MCF 10A (cell line): ENCODE measurements at regions not wholly inside any gene's neighbourhood (a gene's known extent, or its start where the extent isn't known, plus 50 kb on each side); places are given as distances from the start of the nearest gene placed in this dataset.
A peak's percentile ranks its signal among the peaks of the same experiment; 100 is the strongest.

Experiments
- BruUV-seq: library from RNA; stranded (reverse); fragments of 400-500 nt; replicated peaks from 2 replicates; lab custom pipeline; 2021; lab: Mats Ljungman, UMichigan
- CTCF ChIA-PET: fragments of 300-600 bp; sonication (Branson Sonifier 250); formaldehyde crosslinking; extraction: SDS; loops from one replicate; lab custom pipeline; 2021; ENCODE audit warnings: antibody characterized with exemption, inconsistent platforms; lab: Yijun Ruan, JAX
- POLR2A ChIA-PET: fragments of 300-600, 350-650 bp; sonication (Branson Sonifier 250); formaldehyde crosslinking; extraction: SDS; loops from one replicate; lab custom pipeline; 2020; ENCODE audit warnings: antibody characterized with exemption, inconsistent platforms; lab: Yijun Ruan, JAX
- DNase-seq: peaks from one replicate; pipeline ENCODE4 v3.0.0-alpha.2; 2018; ENCODE audit not compliant: unreplicated experiment
- H3K27ac Mint-ChIP-seq: one replicate; pipeline ENCODE4 v1.8.0; 2022; ENCODE audit warnings: mild to moderate bottlenecking, low read depth, mixed read lengths; ENCODE audit not compliant: unreplicated experiment
- H3K27me3 Mint-ChIP-seq: one replicate; pipeline ENCODE4 v1.8.0; 2022; ENCODE audit warnings: mixed read lengths; ENCODE audit not compliant: insufficient read depth, unreplicated experiment
- H3K36me3 Mint-ChIP-seq: one replicate; pipeline ENCODE4 v1.8.0; 2022; ENCODE audit warnings: mild to moderate bottlenecking, moderate library complexity, mixed read lengths; ENCODE audit not compliant: insufficient read depth, unreplicated experiment
- H3K4me1 Mint-ChIP-seq: one replicate; pipeline ENCODE4 v1.8.0; 2022; ENCODE audit warnings: mixed read lengths; ENCODE audit not compliant: insufficient read depth, unreplicated experiment
- H3K4me3 Mint-ChIP-seq: one replicate; pipeline ENCODE4 v1.8.0; 2022; ENCODE audit warnings: mild to moderate bottlenecking, moderate library complexity, mixed read lengths; ENCODE audit not compliant: unreplicated experiment
- H3K9me3 Mint-ChIP-seq: one replicate; pipeline ENCODE4 v1.8.0; 2022; ENCODE audit warnings: mixed read lengths; ENCODE audit not compliant: unreplicated experiment
- CTCF ChIP-seq: fragments of 200-600 bp; IDR thresholded peaks from one replicate; pipeline ENCODE4 v1.8.0; 2022; ENCODE audit warnings: antibody characterized with exemption, mild to moderate bottlenecking; ENCODE audit not compliant: unreplicated experiment
- intact Hi-C: fragments of 100-400 bp; cut with micrococcal nuclease; formaldehyde crosslinking; loops from 2 replicates; pipeline ENCODE4 v1.14.1; 2022

GRCh38 chr3:43854283-43854682, 163.5 kb downstream of the ABHD5 start:
- Mint-ChIP-seq H3K9me3 (no peaks in the 10 kb centered on the region), H3K27ac (no peak overlapping the region), H3K27me3 (peaks cover 11% of the 10 kb centered on the region), H3K4me1 (peaks cover 22% of the 10 kb centered on the region), H3K4me3 (no peak overlapping the region), H3K36me3 (peaks cover 5% of the 10 kb centered on the region)
- no peak for DNase-seq
- ChIA-PET POLR2A (no interaction called here), CTCF (interaction anchor here (0.6 to 2.5 kb wide), 5 partner anchors 14 to 382 kb away, joined by 3 to 8 read pairs (median 5); no protein-coding TSS in a partner anchor)
- TF ChIP-seq CTCF, result no peak
- BruUV-seq, result no TSS peak
- intact Hi-C loops, result loop anchor here (10.0 kb wide), 1 partner anchor 159 kb away; the partner anchor contains the start of gene ABHD5

DNA sequence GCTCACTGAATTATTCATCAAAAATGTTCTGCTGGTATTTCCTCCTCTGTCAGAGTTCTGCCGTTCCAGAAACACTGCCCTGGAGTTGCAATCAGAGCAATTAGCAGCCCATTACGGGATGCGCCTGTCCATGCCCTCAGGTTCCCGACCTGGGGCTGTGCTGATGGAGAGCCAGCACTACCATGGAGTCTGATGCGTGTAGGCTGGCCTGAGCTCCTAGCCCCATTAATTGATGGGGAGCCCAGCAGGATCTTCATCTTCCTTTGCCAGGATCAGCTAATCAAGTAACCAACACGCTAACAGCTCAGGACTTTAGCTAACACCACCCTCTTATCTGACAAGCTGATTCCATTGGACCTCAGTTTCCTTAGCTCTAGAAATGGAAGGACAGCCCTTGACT, 164.2 kb downstream of the ABHD5 start:
- no peak for DNase-seq
- Mint-ChIP-seq H3K36me3 (peaks cover 5% of the 10 kb centered on the region), H3K4me1 (peaks cover 22% of the 10 kb centered on the region), H3K9me3 (no peaks in the 10 kb centered on the region), H3K27me3 (peaks cover 11% of the 10 kb centered on the region), H3K4me3 (no peak overlapping the region), H3K27ac (no peak overlapping the region)
- intact Hi-C loops, result loop anchor here (1.0 to 10.0 kb wide), 5 partner anchors 142 to 343 kb away; partner anchors contain the start of gene ABHD5
- no TSS peak for BruUV-seq
- no peak for TF ChIP-seq CTCF
- POLR2A ChIA-PET, result interaction anchor here (1.0 kb wide), 1 partner anchor 87 kb away, joined by 5 read pairs; no protein-coding TSS in a partner anchor
- CTCF ChIA-PET, result interaction anchor here (0.6 to 2.5 kb wide), 11 partner anchors 8 to 825 kb away, joined by 3 to 8 read pairs (median 4); no protein-coding TSS in a partner anchor

- no peak overlapping the region for H3K4me3 Mint-ChIP-seq
- H3K36me3 Mint-ChIP-seq, result peaks cover 5% of the 10 kb centered on the region
- H3K4me1 Mint-ChIP-seq, result peaks cover 22% of the 10 kb centered on the region
- intact Hi-C loops, result loop anchor here (1.0 to 10.0 kb wide), 5 partner anchors 142 to 343 kb away; partner anchors contain the start of gene ABHD5
- peak; percentile 43 for TF ChIP-seq CTCF
- H3K27me3 Mint-ChIP-seq, result peaks cover 11% of the 10 kb centered on the region
- H3K9me3 Mint-ChIP-seq, result no peaks in the 10 kb centered on the region
- no peak overlapping the region for H3K27ac Mint-ChIP-seq
- CTCF ChIA-PET, result interaction anchor here (0.6 to 2.5 kb wide), 17 partner anchors 9 to 612 kb away, joined by 3 to 8 read pairs (median 3); no protein-coding TSS in a partner anchor
- peak; percentile 83 for DNase-seq
- POLR2A ChIA-PET, result interaction anchor here (1.0 kb wide), 1 partner anchor 88 kb away, joined by 5 read pairs; no protein-coding TSS in a partner anchor
- no TSS peak for BruUV-seq
These were observed 165.0 kb downstream of the ABHD5 start for GRCh38 chr3:43855674-43856299.

- DNase-seq, result no peak
- H3K9me3 Mint-ChIP-seq, result no peaks in the 10 kb centered on the region
- POLR2A ChIA-PET, result no interaction called here
- H3K27me3 Mint-ChIP-seq, result peaks cover 11% of the 10 kb centered on the region
- intact Hi-C loops, result loop anchor here (5.0 to 10.0 kb wide), 4 partner anchors 141 to 314 kb away; partner anchors contain the start of gene ABHD5
- no peak overlapping the region for H3K4me3 Mint-ChIP-seq
- no peak overlapping the region for H3K27ac Mint-ChIP-seq
- peaks cover 22% of the 10 kb centered on the region for H3K4me1 Mint-ChIP-seq
- no peak for TF ChIP-seq CTCF
- CTCF ChIA-PET, result interaction anchor here (0.6 to 2.5 kb wide), 12 partner anchors 9 to 613 kb away, joined by 3 to 8 read pairs (median 3); no protein-coding TSS in a partner anchor
- no TSS peak for BruUV-seq
- H3K36me3 Mint-ChIP-seq, result peaks cover 5% of the 10 kb centered on the region
These were observed 165.6 kb downstream of the ABHD5 start for GRCh38 chr3:43856351-43856750.
